Mucosa of rectum (tissue), 2 donors: ENCODE measurements at regions not wholly inside any gene's neighbourhood (a gene's known extent, or its start where the extent isn't known, plus 50 kb on each side); places are given as distances from the start of the nearest gene placed in this dataset.

Source experiments
- H3K27ac ChIP-seq, 2 donors: one replicate each; pipeline ENCODE4 v1.7.0; 2013; ENCODE audit warnings: inconsistent platforms in 2 of 2, low read depth in 2 of 2, low read length in 2 of 2
- H3K27me3 ChIP-seq, 2 donors: one replicate each; pipeline ENCODE4 v1.7.0; 2013; ENCODE audit warnings: low read length in 2 of 2; ENCODE audit not compliant: control insufficient read depth in 2 of 2, insufficient read depth in 2 of 2
- H3K36me3 ChIP-seq, 2 donors: one replicate each; pipeline ENCODE4 v1.7.0; 2013; ENCODE audit warnings: low read length in 2 of 2; ENCODE audit not compliant: control insufficient read depth in 2 of 2, insufficient read depth in 2 of 2
- H3K4me1 ChIP-seq, 2 donors: one replicate each; pipeline ENCODE4 v1.7.0; 2013; ENCODE audit warnings: low read length in 2 of 2, mild to moderate bottlenecking in 1 of 2; ENCODE audit not compliant: control insufficient read depth in 2 of 2, insufficient read depth in 2 of 2
- H3K4me3 ChIP-seq, 2 donors: one replicate each; pipeline ENCODE4 v1.7.0; 2013; ENCODE audit warnings: low read length in 2 of 2
- H3K9ac ChIP-seq, 2 donors: one replicate each; pipeline ENCODE4 v1.7.0; 2013; ENCODE audit warnings: low read length in 2 of 2, low read depth in 1 of 2, mild to moderate bottlenecking in 1 of 2
- H3K9me3 ChIP-seq, 2 donors: one replicate each; pipeline ENCODE4 v1.7.0; 2013; ENCODE audit warnings: low read length in 2 of 2; ENCODE audit not compliant: control insufficient read depth in 2 of 2
- donor health status: healthy.
- donor health status: Normal muscosa, but diverticular disease.

DNA sequence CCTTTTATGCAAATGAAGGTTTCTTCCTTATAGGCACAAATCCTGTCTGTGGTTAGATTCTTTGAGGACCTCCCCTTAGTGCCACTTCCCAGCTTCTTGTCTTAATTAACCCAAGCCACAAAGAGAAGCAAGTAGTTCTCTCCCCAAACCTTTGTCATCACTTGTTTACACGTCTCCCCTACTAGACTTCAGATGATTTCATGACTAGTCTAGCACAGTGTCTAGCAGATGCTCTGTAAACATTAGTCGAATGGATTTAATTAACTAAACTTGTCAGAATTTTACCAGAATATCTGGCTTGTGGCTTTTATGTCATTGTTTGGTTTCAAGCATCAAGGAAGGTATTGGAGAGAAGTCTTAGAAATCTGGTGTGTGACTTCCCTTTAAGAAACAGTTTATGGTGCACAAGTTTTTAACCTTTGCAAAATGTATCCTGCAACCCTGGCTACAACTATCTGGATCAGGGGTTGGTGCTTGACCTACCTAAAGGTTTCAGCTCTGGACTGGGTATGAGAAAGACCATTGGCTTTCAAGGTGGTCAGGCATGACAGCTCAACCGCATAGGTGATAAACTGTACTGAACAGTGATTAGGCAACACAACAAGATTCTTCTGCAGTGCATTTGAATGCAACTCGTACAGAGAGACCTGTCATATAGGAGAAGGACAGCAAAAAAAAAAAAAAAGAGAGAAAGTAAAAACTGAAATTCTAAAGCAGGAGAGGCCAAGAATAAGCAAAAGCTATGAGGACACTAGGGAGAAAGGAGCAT lies 93.2 kb upstream of the CCDC150 start:
- H3K4me1 ChIP-seq = no peaks in the 10 kb centered on the region
- no peak overlapping the region for H3K27ac ChIP-seq
- H3K9me3 ChIP-seq = no peaks in the 10 kb centered on the region
- no peak overlapping the region for H3K9ac ChIP-seq
- no peak overlapping the region for H3K4me3 ChIP-seq
- no peaks in the 10 kb centered on the region for H3K36me3 ChIP-seq
- H3K27me3 ChIP-seq = no peaks in the 10 kb centered on the region

DNA sequence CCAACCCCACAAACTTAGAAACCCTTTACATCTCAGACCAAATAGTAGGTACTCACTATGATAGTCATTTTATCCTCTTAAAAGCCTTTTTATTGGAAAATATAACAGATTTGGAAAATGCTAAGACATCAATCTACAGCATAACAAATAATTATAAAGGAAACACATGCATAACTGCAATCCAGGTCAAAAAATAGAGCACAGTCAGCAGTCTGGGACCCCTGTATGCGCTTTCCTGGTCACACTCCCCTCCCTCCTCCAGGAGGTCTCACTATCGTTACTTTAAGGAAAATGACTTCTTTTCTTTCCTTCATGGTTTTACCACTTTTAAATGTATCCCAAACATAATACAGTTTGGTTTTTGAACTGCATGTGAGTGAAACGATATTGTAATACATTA lies 90.5 kb upstream of the CCDC150 start:
- H3K27me3 ChIP-seq = no peaks in the 10 kb centered on the region
- no peaks in the 10 kb centered on the region for H3K4me1 ChIP-seq
- no peaks in the 10 kb centered on the region for H3K9me3 ChIP-seq
- no peak overlapping the region for H3K4me3 ChIP-seq
- H3K36me3 ChIP-seq = no peaks in the 10 kb centered on the region
- H3K27ac ChIP-seq = no peak overlapping the region
- no peak overlapping the region for H3K9ac ChIP-seq

DNA sequence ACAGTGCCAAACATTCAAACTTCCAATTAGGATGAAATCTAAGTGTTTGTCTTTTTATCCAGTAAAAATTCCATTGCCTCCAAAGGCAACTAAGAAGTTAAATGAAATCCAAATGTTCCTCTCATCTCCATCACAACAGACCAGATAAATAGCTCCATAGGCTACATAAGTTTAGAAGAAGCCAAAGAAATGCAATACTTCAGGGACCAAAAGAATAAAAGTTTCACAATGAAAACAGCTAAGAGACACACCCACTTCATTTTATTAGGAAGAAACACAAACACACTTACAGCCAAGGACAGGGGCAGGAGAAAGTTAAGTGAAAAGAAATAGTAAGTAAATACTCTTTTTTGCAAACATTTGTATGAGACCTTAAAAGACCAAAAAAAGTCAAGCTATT lies 88.5 kb upstream of the CCDC150 start:
- Histone ChIP-seq H3K4me3 (no peak overlapping the region), H3K27ac (no peak overlapping the region), H3K9ac (no peak overlapping the region)

DNA sequence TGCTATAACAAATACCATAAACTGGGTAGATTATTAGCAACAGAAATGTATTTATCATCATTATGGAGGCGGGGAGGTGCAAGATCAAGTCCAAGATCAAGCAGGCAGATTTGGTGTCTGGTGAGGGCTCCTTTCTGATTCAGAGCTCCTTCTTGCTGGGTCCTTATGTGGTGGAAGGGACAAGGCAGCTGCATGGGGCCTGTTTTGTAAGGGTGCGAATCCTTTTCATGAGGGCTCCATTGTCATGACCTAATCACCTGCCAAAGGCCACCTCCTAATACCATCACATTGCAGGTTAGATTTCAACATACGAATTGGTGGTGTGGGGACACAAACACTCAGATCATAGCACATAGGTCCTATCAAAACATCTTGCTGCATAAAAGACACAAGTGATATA lies 84.4 kb upstream of the CCDC150 start:
- Histone ChIP-seq H3K9ac (no peak overlapping the region), H3K4me3 (no peak overlapping the region), H3K36me3 (no peaks in the 10 kb centered on the region), H3K27ac (no peak overlapping the region), H3K27me3 (no peaks in the 10 kb centered on the region), H3K9me3 (no peaks in the 10 kb centered on the region), H3K4me1 (no peaks in the 10 kb centered on the region)

More for the DNA sequence above, 88.5 kb upstream of the CCDC150 start:
- Histone ChIP-seq H3K9me3 (no peaks in the 10 kb centered on the region), H3K4me1 (no peaks in the 10 kb centered on the region), H3K27me3 (no peaks in the 10 kb centered on the region), H3K36me3 (no peaks in the 10 kb centered on the region)

DNA sequence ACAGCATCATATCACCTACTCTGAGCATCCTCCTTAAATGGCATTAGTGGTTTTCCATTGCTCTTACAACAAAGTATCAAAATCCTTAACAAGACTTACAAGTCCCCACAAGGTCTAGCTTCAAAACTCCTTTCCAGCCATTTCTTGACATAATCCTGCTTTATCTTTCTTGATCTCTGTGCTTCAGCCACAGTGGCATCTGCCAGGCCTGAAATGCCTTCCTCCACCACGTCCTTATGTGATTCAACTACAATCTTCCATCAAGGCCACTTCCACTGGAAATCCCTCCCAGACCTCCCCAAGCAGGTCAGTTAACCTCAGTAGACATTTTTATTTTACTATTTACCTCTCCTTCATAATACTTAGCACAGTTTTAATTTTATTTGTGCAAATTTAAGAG lies 83.8 kb upstream of the CCDC150 start:
- H3K4me3 ChIP-seq = no peak overlapping the region
- no peak overlapping the region for H3K27ac ChIP-seq
- no peaks in the 10 kb centered on the region for H3K4me1 ChIP-seq
- no peaks in the 10 kb centered on the region for H3K9me3 ChIP-seq
- no peaks in the 10 kb centered on the region for H3K36me3 ChIP-seq
- H3K9ac ChIP-seq = no peak overlapping the region
- no peaks in the 10 kb centered on the region for H3K27me3 ChIP-seq

DNA sequence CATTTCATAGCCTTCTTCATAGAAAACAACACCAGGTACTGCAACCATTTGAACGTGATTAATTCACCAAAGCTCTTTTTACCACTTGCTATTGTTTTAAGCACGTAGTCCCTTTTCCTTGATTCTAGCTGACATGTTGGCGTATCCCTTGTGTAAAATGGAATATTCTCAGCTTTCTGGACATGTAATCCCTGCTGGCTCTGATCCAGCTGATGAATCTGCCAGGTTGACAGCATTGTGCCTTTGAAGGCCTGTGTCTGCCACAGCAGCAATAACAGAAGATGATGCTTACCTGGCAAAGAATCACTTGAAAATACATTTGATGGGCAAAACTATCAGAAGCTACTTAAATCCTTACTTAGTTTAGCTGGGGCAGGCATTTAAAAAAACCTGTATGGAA lies 81.0 kb upstream of the CCDC150 start:
- Histone ChIP-seq H3K27me3 (no peaks in the 10 kb centered on the region), H3K27ac (no peak overlapping the region), H3K4me1 (no peaks in the 10 kb centered on the region), H3K36me3 (no peaks in the 10 kb centered on the region), H3K9ac (no peak overlapping the region), H3K9me3 (no peaks in the 10 kb centered on the region), H3K4me3 (no peak overlapping the region)

DNA sequence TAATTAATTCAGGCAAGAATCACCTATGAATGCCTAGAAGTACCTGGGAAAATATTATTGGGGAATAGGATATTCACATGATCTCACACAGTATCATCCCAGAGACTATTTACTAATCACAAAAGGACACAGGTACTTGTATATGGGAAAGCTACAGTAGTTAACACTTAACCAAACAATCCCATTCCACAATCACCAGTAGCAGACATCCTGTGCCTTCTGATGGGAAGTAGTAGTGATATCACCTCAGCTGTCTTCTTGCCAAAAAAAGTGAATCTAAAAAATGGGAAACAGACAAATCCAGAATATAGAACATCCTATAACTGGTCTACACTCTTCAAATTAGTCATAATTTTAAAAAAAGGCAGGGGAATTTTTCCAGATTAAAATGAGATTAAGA lies 75.6 kb upstream of the CCDC150 start:
- Histone ChIP-seq H3K36me3 (no peaks in the 10 kb centered on the region), H3K9me3 (no peaks in the 10 kb centered on the region), H3K27me3 (no peaks in the 10 kb centered on the region), H3K4me1 (no peaks in the 10 kb centered on the region), H3K9ac (no peak overlapping the region), H3K27ac (no peak overlapping the region), H3K4me3 (no peak overlapping the region)

DNA sequence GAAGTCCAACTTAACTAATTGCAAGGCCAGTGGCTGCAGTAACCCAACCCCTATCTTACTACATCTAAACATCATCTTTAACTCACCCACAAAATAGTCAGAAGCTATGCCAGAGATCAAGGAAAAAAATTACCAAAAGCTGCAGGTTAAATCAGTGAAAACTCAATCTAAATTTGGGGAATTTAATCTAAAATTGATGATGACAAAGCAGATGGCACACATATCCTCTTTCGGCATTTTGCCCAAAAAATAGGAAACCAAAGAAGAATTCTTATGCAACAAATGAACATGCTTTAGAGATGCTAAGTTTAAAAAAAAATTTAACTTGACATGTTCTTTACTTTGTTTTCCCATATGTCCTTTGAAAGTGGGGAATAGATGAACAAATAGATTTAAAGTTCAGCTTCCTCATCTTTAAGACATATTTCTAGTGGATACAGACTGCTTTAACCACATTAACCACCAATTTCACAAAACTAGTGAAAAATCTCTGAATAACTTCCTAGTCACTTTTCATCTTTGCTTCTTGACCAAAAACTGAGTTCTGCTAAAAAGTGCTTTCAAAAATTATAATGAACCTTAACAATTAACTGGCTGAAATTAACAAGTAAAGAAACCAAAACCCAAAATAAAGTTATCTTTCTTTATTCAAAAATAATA lies 74.3 kb upstream of the CCDC150 start:
- Histone ChIP-seq H3K27me3 (peaks cover 0 to 3% of the 10 kb centered on the region in 2 donors), H3K27ac (no peak overlapping the region), H3K9me3 (no peaks in the 10 kb centered on the region), H3K4me1 (no peaks in the 10 kb centered on the region), H3K4me3 (no peak overlapping the region), H3K36me3 (no peaks in the 10 kb centered on the region), H3K9ac (no peak overlapping the region)

DNA sequence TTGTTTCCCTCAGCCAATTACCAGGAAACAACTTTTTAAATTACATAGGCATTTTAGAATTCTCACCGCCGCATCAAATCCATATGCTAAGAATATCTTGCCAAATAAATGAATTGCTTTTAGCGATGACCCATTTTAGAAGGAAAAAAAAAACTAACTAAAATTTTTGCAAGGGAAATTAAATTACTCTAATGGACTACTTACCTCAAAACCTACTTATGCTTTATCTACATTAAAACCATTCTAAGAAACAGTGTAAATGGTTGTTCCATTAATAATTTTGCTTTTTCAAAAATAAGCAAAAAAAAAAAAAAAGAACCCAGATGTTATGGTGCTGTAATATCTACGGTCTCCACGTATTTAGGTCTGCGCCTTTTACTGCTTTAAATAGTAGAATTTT lies 73.5 kb upstream of the CCDC150 start:
- no peak overlapping the region for H3K27ac ChIP-seq
- H3K27me3 ChIP-seq = peaks cover 0 to 3% of the 10 kb centered on the region in 2 donors
- H3K9me3 ChIP-seq = no peaks in the 10 kb centered on the region
- no peaks in the 10 kb centered on the region for H3K36me3 ChIP-seq
- no peaks in the 10 kb centered on the region for H3K4me1 ChIP-seq
- H3K4me3 ChIP-seq = no peak overlapping the region
- no peak overlapping the region for H3K9ac ChIP-seq

DNA sequence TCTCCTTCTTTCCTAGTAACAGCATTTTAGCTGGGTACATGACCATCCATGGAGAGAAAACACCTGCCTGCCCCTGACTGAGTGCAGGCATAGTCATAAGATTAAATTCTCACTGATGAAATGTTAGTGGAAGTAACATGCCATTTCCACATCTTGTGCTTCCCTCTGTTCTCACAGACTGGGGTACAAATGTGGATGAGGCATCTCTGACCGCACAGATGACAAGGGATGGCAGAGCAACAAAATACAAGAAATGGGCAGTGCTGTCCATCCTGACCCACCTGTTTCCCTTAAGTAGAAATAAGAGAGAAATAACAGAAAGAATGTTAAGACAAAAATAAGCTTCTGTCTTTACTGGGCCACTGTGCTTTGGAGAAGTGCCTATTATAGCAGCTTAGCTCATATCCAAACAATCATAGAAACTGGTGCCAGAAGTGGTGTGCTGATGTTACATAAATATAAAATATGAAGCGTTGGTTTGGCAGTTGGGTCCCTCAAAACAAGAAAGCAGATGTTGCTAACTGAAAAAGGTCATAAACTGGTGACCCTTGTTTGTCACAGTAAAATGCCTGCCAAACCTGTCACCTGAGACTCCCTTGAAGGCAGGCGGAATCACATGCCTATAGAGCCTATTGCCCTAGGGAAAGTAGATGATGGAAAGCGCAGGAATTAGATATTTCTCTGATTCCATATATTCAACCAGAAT lies 72.4 kb upstream of the CCDC150 start:
- Histone ChIP-seq H3K9me3 (no peaks in the 10 kb centered on the region), H3K27ac (no peak overlapping the region), H3K9ac (no peak overlapping the region), H3K36me3 (no peaks in the 10 kb centered on the region), H3K4me1 (no peaks in the 10 kb centered on the region), H3K4me3 (no peak overlapping the region), H3K27me3 (peaks cover 0 to 3% of the 10 kb centered on the region in 2 donors)
